ENCODE measurements at regions not wholly inside any gene's neighbourhood (a gene's known extent, or its start where the extent isn't known, plus 50 kb on each side); places are given as distances from the start of the nearest gene placed in this dataset.

GRCh38 chr1:25068829-25069228, 138.8 kb upstream of the RUNX3 start:
- no peaks in the 10 kb centered on the region for H3K36me3 ChIP-seq
- no peak overlapping the region for H3K4me3 ChIP-seq
- peaks cover 0 to 6% (median 0%) of the 10 kb centered on the region in 11 experiments; a peak in 2 of 22 replicates for H3K9me3 ChIP-seq (replicated peaks in 1 of 11)
- no peak overlapping the region for H3K27ac ChIP-seq
- H3K4me1 ChIP-seq = peaks cover 0 to 12% (median 9%) of the 10 kb centered on the region in 10 experiments; a peak in 15 of 20 replicates
- no peak overlapping the region for H3K9ac ChIP-seq
- no peaks in the 10 kb centered on the region; a peak in 2 of 22 replicates for H4K20me1 ChIP-seq
- no peak for TF ChIP-seq Cebpa-rat (IDR thresholded peaks at IDR 0.05)
- H3K27me3 ChIP-seq = no peaks in the 10 kb centered on the region
- no peak overlapping the region for H3K4me2 ChIP-seq

GRCh38 chr1:25068316-25068715, 138.2 kb upstream of the RUNX3 start:
- H3K4me2 ChIP-seq = no peak overlapping the region
- no peaks in the 10 kb centered on the region for H3K36me3 ChIP-seq
- H4K20me1 ChIP-seq = no peaks in the 10 kb centered on the region; a peak in 2 of 22 replicates
- no peak for TF ChIP-seq Cebpa-rat (IDR thresholded peaks at IDR 0.05)
- H3K27ac ChIP-seq = no peak overlapping the region
- peaks cover 0 to 6% (median 0%) of the 10 kb centered on the region in 11 experiments; a peak in 2 of 22 replicates for H3K9me3 ChIP-seq (replicated peaks in 1 of 11)
- no peak overlapping the region for H3K4me3 ChIP-seq
- peaks cover 0 to 13% (median 9%) of the 10 kb centered on the region in 10 experiments; a peak in 15 of 20 replicates for H3K4me1 ChIP-seq
- no peak overlapping the region for H3K9ac ChIP-seq
- H3K27me3 ChIP-seq = no peaks in the 10 kb centered on the region

DNA sequence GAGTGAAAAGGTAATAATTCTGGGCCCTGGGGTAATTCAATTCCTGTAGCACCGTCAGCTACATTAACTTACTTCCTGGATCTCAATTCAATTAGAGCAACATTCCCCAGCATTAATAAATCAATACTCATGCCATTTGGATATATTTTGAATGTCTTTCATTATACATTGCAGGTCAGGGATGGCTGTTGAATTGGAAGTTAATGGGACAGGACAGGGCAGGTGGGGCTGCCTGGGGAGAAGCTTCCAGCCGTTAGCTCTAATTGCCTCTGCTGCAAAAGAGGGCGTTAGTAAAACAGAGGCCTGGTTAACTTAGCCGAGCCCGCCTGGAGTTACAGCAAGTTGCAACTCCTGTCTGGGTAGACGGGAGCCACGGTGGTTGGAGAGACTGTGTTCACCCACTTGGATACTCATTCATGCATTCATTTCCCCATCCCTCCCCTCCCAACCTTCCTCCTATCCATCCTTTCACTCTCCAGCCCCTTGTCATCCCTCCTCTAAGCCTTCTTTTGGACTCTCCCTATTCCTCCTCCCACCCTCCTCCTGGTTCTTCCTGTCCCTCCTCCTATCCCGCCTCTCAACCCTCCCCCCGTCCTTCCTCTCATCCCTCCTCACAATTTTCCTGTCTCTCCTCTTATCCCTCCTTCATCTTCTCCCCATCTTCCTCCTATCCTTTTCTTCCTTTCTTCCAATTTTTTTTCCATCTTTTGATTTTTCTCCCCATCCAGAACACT, 137.6 kb upstream of the RUNX3 start:
- peaks cover 0 to 18% (median 12%) of the 10 kb centered on the region in 10 experiments; a peak in 15 of 20 replicates for H3K4me1 ChIP-seq
- H3K9me3 ChIP-seq (replicated peaks in 1 of 11) = peaks cover 0 to 6% (median 0%) of the 10 kb centered on the region in 11 experiments; a peak in 2 of 22 replicates
- no peak overlapping the region for H3K4me3 ChIP-seq
- TF ChIP-seq Cebpa-rat (IDR thresholded peaks at IDR 0.05) = no peak
- H3K9ac ChIP-seq = no peak overlapping the region
- no peaks in the 10 kb centered on the region; a peak in 2 of 22 replicates for H4K20me1 ChIP-seq
- no peak overlapping the region for H3K27ac ChIP-seq
- no peaks in the 10 kb centered on the region for H3K36me3 ChIP-seq
- H3K27me3 ChIP-seq = no peaks in the 10 kb centered on the region
- H3K4me2 ChIP-seq = peak overlapping the region in 8 of 11 experiments; percentile 11 to 48 (median 26); a peak in 8 of 22 replicates

GRCh38 chr1:25066731-25067517, 136.8 kb upstream of the RUNX3 start:
- peaks cover 0 to 23% (median 14%) of the 10 kb centered on the region in 10 experiments; a peak in 15 of 20 replicates for H3K4me1 ChIP-seq
- H3K27me3 ChIP-seq = no peaks in the 10 kb centered on the region
- peak overlapping the region in 8 of 11 experiments; percentile 11 to 48 (median 26); a peak in 8 of 22 replicates for H3K4me2 ChIP-seq
- no peak overlapping the region for H3K4me3 ChIP-seq
- H3K9me3 ChIP-seq (replicated peaks in 1 of 11) = peaks cover 0 to 6% (median 0%) of the 10 kb centered on the region in 11 experiments; a peak in 2 of 22 replicates
- H3K36me3 ChIP-seq = no peaks in the 10 kb centered on the region
- H4K20me1 ChIP-seq = no peaks in the 10 kb centered on the region; a peak in 2 of 22 replicates
- H3K27ac ChIP-seq = no peak overlapping the region
- 0 out of 22 replicates have a peak overlapping the region, but pooled peaks of 1 of the 11 experiments have one; percentile 9 for H3K9ac ChIP-seq
- TF ChIP-seq Cebpa-rat (IDR thresholded peaks at IDR 0.05) = no peak

DNA sequence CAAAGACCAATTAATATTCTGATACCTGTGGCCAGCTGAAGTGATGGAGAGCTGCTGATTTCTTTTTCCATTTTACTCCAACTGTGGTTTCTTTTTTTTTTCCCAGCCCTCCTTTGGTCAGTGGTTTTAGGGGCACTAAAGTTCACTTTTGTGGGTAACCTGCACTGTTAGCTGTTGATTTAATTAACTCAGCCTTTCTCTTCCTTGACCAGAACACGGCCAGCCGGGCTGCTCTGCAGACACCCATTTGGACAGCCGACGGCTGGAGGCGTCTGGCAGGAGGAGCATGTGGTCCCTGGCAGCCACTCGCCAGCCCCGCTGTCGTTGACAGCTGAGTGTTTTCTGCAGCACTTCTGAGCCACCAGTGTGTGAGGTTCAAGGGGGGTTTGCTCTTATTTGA, 136.2 kb upstream of the RUNX3 start:
- Histone ChIP-seq H3K9me3 (replicated peaks in 1 of 11) (peaks cover 0 to 6% (median 0%) of the 10 kb centered on the region in 11 experiments; a peak in 2 of 22 replicates), H3K27ac (no peak overlapping the region), H4K20me1 (no peaks in the 10 kb centered on the region; a peak in 2 of 22 replicates), H3K27me3 (no peaks in the 10 kb centered on the region), H3K36me3 (no peaks in the 10 kb centered on the region), H3K4me1 (peaks cover 0 to 23% (median 14%) of the 10 kb centered on the region in 10 experiments; a peak in 15 of 20 replicates), H3K4me3 (no peak overlapping the region), H3K9ac (no peak overlapping the region), H3K4me2 (no peak overlapping the region)
- TF ChIP-seq Cebpa-rat (IDR thresholded peaks at IDR 0.05) = no peak

- Histone ChIP-seq H3K9me3 (replicated peaks in 1 of 11) (peaks cover 0 to 6% (median 0%) of the 10 kb centered on the region in 11 experiments; a peak in 2 of 22 replicates), H4K20me1 (no peaks in the 10 kb centered on the region; a peak in 2 of 22 replicates), H3K27ac (no peak overlapping the region), H3K9ac (no peak overlapping the region), H3K27me3 (no peaks in the 10 kb centered on the region), H3K4me1 (peaks cover 0 to 23% (median 14%) of the 10 kb centered on the region in 10 experiments; a peak in 15 of 20 replicates), H3K4me3 (no peak overlapping the region), H3K36me3 (no peaks in the 10 kb centered on the region), H3K4me2 (no peak overlapping the region)
- TF ChIP-seq Cebpa-rat (IDR thresholded peaks at IDR 0.05) = no peak
These were observed 135.7 kb upstream of the RUNX3 start for GRCh38 chr1:25065795-25066238.

- Histone ChIP-seq H3K9ac (no peak overlapping the region), H3K27me3 (no peaks in the 10 kb centered on the region), H3K27ac (no peak overlapping the region), H3K4me3 (no peak overlapping the region), H3K4me1 (peaks cover 0 to 23% (median 14%) of the 10 kb centered on the region in 10 experiments; a peak in 15 of 20 replicates), H3K36me3 (no peaks in the 10 kb centered on the region), H3K9me3 (replicated peaks in 1 of 11) (peaks cover 0 to 6% (median 0%) of the 10 kb centered on the region in 11 experiments; a peak in 2 of 22 replicates), H4K20me1 (no peaks in the 10 kb centered on the region; a peak in 2 of 22 replicates), H3K4me2 (no peak overlapping the region)
- TF ChIP-seq Cebpa-rat (IDR thresholded peaks at IDR 0.05) = no peak
These were observed 135.2 kb upstream of the RUNX3 start for GRCh38 chr1:25065321-25065721.

GRCh38 chr1:25064465-25065240, 134.6 kb upstream of the RUNX3 start:
- Histone ChIP-seq H4K20me1 (no peaks in the 10 kb centered on the region; a peak in 2 of 22 replicates), H3K9me3 (replicated peaks in 1 of 11) (peaks cover 0 to 6% (median 0%) of the 10 kb centered on the region in 11 experiments; a peak in 2 of 22 replicates), H3K9ac (no peak overlapping the region), H3K27me3 (no peaks in the 10 kb centered on the region), H3K4me2 (no peak overlapping the region; a peak in 1 of 22 replicates), H3K36me3 (no peaks in the 10 kb centered on the region), H3K4me3 (no peak overlapping the region), H3K27ac (no peak overlapping the region), H3K4me1 (peaks cover 0 to 23% (median 14%) of the 10 kb centered on the region in 10 experiments; a peak in 15 of 20 replicates)
- no peak for TF ChIP-seq Cebpa-rat (IDR thresholded peaks at IDR 0.05)

Measured in BLaER1 treated with 17β-estradiol and CSF1 and Interleukin-3, amounts not matched to agents 10 nM and 100 nM (cell line).